Loucy (cell line): ENCODE measurements at regions not wholly inside any gene's neighbourhood (a gene's known extent, or its start where the extent isn't known, plus 50 kb on each side); places are given as distances from the start of the nearest gene placed in this dataset.

Source experiments
- H2AFZ ChIP-seq: fragments of 200-600 bp; sonication (generic); 2 replicates; pipeline ENCODE4 v1.6.0; 2016; ENCODE audit warnings: antibody characterized with exemption, mild to moderate bottlenecking, low read length, moderate library complexity
- H3F3A ChIP-seq: fragments of 200-600 bp; 2 replicates; pipeline ENCODE4 v1.6.0; 2016; ENCODE audit warnings: antibody characterized with exemption, low read depth, mild to moderate bottlenecking
- H3K27me3 ChIP-seq: fragments of 200-600 bp; sonication (generic); 2 replicates; pipeline ENCODE4 v1.6.1; 2014; ENCODE audit warnings: low read length, mild to moderate bottlenecking; ENCODE audit not compliant: insufficient read depth, poor library complexity, severe bottlenecking
- H3K36me3 ChIP-seq: fragments of 200-600 bp; sonication (generic); 2 replicates; pipeline ENCODE4 v1.6.1; 2016; ENCODE audit warnings: low read length; ENCODE audit not compliant: insufficient read depth
- H3K4me1 ChIP-seq: fragments of 200-600 bp; sonication (generic); 2 replicates; pipeline ENCODE4 v1.5.1; 2014; ENCODE audit warnings: low read length, mild to moderate bottlenecking; ENCODE audit not compliant: insufficient read depth, poor library complexity, severe bottlenecking
- H3K4me2 ChIP-seq: fragments of 200-600 bp; sonication (generic); 2 replicates; pipeline ENCODE4 v1.6.0; 2014; ENCODE audit warnings: antibody characterized with exemption, low read length, low read depth, mild to moderate bottlenecking; ENCODE audit not compliant: poor library complexity, severe bottlenecking
- H3K4me3 ChIP-seq: fragments of 200-600 bp; sonication (generic); 2 replicates; pipeline ENCODE4 v1.5.1; 2014; ENCODE audit warnings: low read length, mild to moderate bottlenecking, mixed read lengths; ENCODE audit not compliant: poor library complexity, severe bottlenecking
- H3K79me2 ChIP-seq: fragments of 200-600 bp; sonication (generic); 2 replicates; pipeline ENCODE4 v1.6.1; 2014; ENCODE audit warnings: low read length; ENCODE audit not compliant: insufficient read depth
- H3K9ac ChIP-seq: fragments of 200-600 bp; sonication (generic); 2 replicates; pipeline ENCODE4 v1.6.0; 2014; ENCODE audit warnings: mild to moderate bottlenecking, low read depth, low read length, moderate library complexity; ENCODE audit not compliant: poor library complexity, severe bottlenecking
- H3K9me2 ChIP-seq: fragments of 200-600 bp; sonication (generic); replicated peaks from 2 replicates; pipeline ENCODE4 v1.6.1; 2016; ENCODE audit warnings: low read depth, low read length, mixed read lengths
- H3K9me3 ChIP-seq: fragments of 200-600 bp; sonication (generic); 2 replicates; pipeline ENCODE4 v1.6.1; 2014; ENCODE audit warnings: mild to moderate bottlenecking, antibody characterized with exemption, low read length, low read depth; ENCODE audit not compliant: insufficient read depth
- H4K20me1 ChIP-seq: fragments of 200-600 bp; sonication (generic); 2 replicates; pipeline ENCODE4 v1.6.0; 2014; ENCODE audit warnings: antibody characterized with exemption, low read length, mild to moderate bottlenecking; ENCODE audit not compliant: insufficient read depth, poor library complexity, severe bottlenecking
- CTCF ChIP-seq: fragments of 200-600 bp; sonication (generic); conservative IDR thresholded peaks from 2 replicates; pipeline ENCODE4 v1.5.1; 2014; ENCODE audit warnings: mild to moderate bottlenecking, antibody characterized with exemption, low read length
- EZH2phosphoT487 ChIP-seq: fragments of 200-600 bp; IDR thresholded peaks from 2 replicates; pipeline ENCODE4 v1.6.1; 2018; ENCODE audit warnings: antibody characterized with exemption, mild to moderate bottlenecking, moderate library complexity, borderline replicate concordance

GRCh38 chr2:147525819-147526489 lies 318.9 kb upstream of the ACVR2A start:
- Histone ChIP-seq H4K20me1 (no peaks in the 10 kb centered on the region), H3F3A (no peaks in the 10 kb centered on the region), H3K4me1 (no peaks in the 10 kb centered on the region), H3K4me2 (no peak overlapping the region), H3K27me3 (no peaks in the 10 kb centered on the region), H3K36me3 (no peaks in the 10 kb centered on the region), H3K79me2 (no peaks in the 10 kb centered on the region), H3K9ac (no peak overlapping the region), H2AFZ (no peak overlapping the region), H3K9me3 (no peaks in the 10 kb centered on the region), H3K9me2 (no peaks in the 10 kb centered on the region), H3K4me3 (no peak overlapping the region)
- TF ChIP-seq EZH2phosphoT487 (no peak), CTCF (no peak)

- TF ChIP-seq EZH2phosphoT487: no peak
- TF ChIP-seq CTCF: no peak
- Histone ChIP-seq H3K4me2 (no peak overlapping the region), H3K9ac (no peak overlapping the region), H3F3A (no peaks in the 10 kb centered on the region), H3K9me3 (no peaks in the 10 kb centered on the region), H2AFZ (no peak overlapping the region), H4K20me1 (no peaks in the 10 kb centered on the region), H3K4me3 (no peak overlapping the region), H3K4me1 (no peaks in the 10 kb centered on the region), H3K27me3 (no peaks in the 10 kb centered on the region), H3K36me3 (no peaks in the 10 kb centered on the region), H3K79me2 (no peaks in the 10 kb centered on the region), H3K9me2 (no peaks in the 10 kb centered on the region)
Observed at GRCh38 chr2:147524912-147525311, 319.9 kb upstream of the ACVR2A start.

DNA sequence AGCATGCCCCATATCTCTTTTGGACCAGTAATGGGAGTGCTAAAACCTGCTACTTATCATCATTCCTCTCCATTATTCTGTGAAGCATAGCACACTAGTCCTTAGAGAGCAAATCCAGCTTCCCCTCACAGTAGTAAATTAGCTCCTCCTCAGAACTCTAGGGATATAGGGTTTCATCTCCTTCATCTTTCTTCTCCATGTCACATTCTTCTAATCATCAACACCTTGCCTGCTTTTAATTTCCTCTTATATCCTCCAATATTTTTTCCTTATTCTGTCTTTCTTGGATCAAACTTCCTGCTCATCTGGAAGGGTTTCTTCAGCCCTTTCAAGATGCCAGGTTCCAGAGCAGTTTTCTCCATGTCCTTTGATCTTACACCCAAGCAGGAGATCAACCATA lies 321.4 kb upstream of the ACVR2A start:
- H3K4me3 ChIP-seq: no peak overlapping the region
- H3K9me2 ChIP-seq: no peaks in the 10 kb centered on the region

More for the DNA sequence above, 321.4 kb upstream of the ACVR2A start:
- H2AFZ ChIP-seq: no peak overlapping the region
- no peaks in the 10 kb centered on the region for H3K79me2 ChIP-seq
- H3K4me2 ChIP-seq: no peak overlapping the region
- no peaks in the 10 kb centered on the region for H3K27me3 ChIP-seq
- no peak for TF ChIP-seq EZH2phosphoT487
- TF ChIP-seq CTCF: no peak
- no peaks in the 10 kb centered on the region for H3K9me3 ChIP-seq
- no peak overlapping the region for H3K9ac ChIP-seq
- no peaks in the 10 kb centered on the region for H4K20me1 ChIP-seq
- no peaks in the 10 kb centered on the region for H3K36me3 ChIP-seq
- no peaks in the 10 kb centered on the region for H3F3A ChIP-seq
- no peaks in the 10 kb centered on the region for H3K4me1 ChIP-seq
